ENCODE measurements at regions not wholly inside any gene's neighbourhood (a gene's known extent, or its start where the extent isn't known, plus 50 kb on each side); places are given as distances from the start of the nearest gene placed in this dataset.

- TF ChIP-seq POLR2AphosphoS5 (IDR thresholded peaks at IDR 0.05; ENCODE audit: low read depth, low read length) (no peak), TAF1 (IDR thresholded peaks at IDR 0.05; ENCODE audit: borderline replicate concordance, insufficient read depth, low read length) (no peak), FOXP2 (optimal IDR thresholded peaks at IDR 0.05; ENCODE audit: borderline replicate concordance, extremely low read depth, extremely low read length, insufficient read depth) (no peak), SIN3A (IDR thresholded peaks at IDR 0.05; ENCODE audit: borderline replicate concordance, insufficient read depth, low read length) (no peak)
- TF ChIP-seq, protein P1, sequence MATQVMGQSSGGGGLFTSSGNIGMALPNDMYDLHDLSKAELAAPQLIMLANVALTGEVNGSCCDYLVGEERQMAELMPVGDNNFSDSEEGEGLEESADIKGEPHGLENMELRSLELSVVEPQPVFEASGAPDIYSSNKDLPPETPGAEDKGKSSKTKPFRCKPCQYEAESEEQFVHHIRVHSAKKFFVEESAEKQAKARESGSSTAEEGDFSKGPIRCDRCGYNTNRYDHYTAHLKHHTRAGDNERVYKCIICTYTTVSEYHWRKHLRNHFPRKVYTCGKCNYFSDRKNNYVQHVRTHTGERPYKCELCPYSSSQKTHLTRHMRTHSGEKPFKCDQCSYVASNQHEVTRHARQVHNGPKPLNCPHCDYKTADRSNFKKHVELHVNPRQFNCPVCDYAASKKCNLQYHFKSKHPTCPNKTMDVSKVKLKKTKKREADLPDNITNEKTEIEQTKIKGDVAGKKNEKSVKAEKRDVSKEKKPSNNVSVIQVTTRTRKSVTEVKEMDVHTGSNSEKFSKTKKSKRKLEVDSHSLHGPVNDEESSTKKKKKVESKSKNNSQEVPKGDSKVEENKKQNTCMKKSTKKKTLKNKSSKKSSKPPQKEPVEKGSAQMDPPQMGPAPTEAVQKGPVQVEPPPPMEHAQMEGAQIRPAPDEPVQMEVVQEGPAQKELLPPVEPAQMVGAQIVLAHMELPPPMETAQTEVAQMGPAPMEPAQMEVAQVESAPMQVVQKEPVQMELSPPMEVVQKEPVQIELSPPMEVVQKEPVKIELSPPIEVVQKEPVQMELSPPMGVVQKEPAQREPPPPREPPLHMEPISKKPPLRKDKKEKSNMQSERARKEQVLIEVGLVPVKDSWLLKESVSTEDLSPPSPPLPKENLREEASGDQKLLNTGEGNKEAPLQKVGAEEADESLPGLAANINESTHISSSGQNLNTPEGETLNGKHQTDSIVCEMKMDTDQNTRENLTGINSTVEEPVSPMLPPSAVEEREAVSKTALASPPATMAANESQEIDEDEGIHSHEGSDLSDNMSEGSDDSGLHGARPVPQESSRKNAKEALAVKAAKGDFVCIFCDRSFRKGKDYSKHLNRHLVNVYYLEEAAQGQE (IDR thresholded peaks at IDR 0.05; ENCODE audit: insufficient read depth in 1 of 2, low read depth in 2 of 2, low read length in 2 of 2): no peak
These were observed 296.7 kb downstream of the ARL4A start for GRCh38 chr7:12984117-12984516.
